WI38 (cell line): ENCODE measurements at regions not wholly inside any gene's neighbourhood (a gene's known extent, or its start where the extent isn't known, plus 50 kb on each side); places are given as distances from the start of the nearest gene placed in this dataset.

Source experiments
- H3K4me3 ChIP-seq: 2 replicates; pipeline ENCODE4 v1.5.1; 2011; ENCODE audit warnings: low read depth, mild to moderate bottlenecking, control low read depth, low read length
- TF ChIP-seq, protein P1 (sequence below): IDR thresholded peaks from 2 replicates; pipeline ENCODE4 v1.5.1; 2012; ENCODE audit warnings: low read depth, mild to moderate bottlenecking, control low read depth, low read length

DNA sequence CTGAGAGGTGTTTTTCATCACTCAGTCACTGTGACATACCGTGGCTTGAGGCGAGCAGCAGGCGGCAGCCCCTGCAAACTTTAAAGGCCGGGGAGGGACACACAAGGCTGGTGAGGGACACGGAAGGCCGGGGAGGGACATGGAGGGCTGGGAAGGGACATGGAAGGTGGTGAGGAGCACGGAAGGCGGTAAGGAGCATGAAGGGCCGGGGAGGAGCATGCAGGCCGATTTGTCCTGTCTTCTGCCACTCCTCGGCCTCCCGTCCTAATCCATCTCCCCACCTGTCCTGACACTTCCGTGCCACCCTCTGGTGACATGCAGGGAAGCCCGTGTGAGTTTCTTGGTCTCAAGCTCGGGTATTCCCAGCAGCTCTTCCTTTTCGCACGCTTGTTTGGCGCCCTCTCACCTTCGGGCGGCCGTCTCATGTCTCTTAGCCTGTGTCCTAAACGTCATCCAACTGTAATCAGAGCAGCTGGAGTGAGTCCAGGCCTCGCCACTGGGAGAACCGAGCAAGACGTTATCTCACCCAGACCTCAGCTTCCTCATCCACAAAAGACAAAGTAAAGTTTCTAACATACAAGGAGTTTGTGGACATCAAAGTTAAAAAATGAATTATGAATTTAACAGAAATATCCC is 126.5 kb downstream of the MRPL36 start:
- TF ChIP-seq, protein P1, sequence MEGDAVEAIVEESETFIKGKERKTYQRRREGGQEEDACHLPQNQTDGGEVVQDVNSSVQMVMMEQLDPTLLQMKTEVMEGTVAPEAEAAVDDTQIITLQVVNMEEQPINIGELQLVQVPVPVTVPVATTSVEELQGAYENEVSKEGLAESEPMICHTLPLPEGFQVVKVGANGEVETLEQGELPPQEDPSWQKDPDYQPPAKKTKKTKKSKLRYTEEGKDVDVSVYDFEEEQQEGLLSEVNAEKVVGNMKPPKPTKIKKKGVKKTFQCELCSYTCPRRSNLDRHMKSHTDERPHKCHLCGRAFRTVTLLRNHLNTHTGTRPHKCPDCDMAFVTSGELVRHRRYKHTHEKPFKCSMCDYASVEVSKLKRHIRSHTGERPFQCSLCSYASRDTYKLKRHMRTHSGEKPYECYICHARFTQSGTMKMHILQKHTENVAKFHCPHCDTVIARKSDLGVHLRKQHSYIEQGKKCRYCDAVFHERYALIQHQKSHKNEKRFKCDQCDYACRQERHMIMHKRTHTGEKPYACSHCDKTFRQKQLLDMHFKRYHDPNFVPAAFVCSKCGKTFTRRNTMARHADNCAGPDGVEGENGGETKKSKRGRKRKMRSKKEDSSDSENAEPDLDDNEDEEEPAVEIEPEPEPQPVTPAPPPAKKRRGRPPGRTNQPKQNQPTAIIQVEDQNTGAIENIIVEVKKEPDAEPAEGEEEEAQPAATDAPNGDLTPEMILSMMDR: no peak
- no peak overlapping the region for H3K4me3 ChIP-seq

- TF ChIP-seq, protein P1: no peak
- H3K4me3 ChIP-seq: no peak overlapping the region
These were observed 127.2 kb downstream of the MRPL36 start for GRCh38 chr5:1672396-1672795.

DNA sequence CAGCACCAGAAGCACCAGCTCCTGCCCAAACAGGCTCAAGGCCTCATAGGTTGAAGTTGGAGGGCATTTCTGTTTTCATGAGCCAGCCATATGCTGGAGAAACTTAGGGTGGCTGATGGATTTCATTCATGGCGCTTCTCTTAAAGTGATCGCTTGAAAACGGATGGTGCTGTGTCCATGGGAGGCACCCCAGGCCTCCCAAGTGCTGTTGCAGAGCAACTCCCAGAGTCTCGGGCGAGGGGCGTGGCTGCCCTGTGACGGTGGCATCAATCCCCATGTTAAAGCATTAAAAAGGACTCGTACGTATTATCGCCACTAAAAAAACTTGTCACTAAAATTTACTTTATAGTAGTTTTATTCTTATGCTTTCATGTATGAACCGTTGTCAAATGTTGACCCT is 128.3 kb downstream of the MRPL36 start:
- no peak overlapping the region for H3K4me3 ChIP-seq
- TF ChIP-seq, protein P1: no peak

GRCh38 chr5:1670351-1670750 is 129.3 kb downstream of the MRPL36 start:
- TF ChIP-seq, protein P1: no peak
- no peak overlapping the region for H3K4me3 ChIP-seq

GRCh38 chr5:1669276-1670155 is 130.1 kb downstream of the MRPL36 start:
- TF ChIP-seq, protein P1: no peak
- H3K4me3 ChIP-seq: no peak overlapping the region

- no peak overlapping the region for H3K4me3 ChIP-seq
- TF ChIP-seq, protein P1: no peak
These were observed 131.4 kb downstream of the MRPL36 start for GRCh38 chr5:1668141-1668721.
